Eye (tissue), 1 donor: ENCODE measurements at regions not wholly inside any gene's neighbourhood (a gene's known extent, or its start where the extent isn't known, plus 50 kb on each side); places are given as distances from the start of the nearest gene placed in this dataset.

ENCODE experiments used
- DNase-seq: peaks from one replicate; pipeline ENCODE4 v3.0.0-alpha.2; 2015

GRCh38 chr12:19064713-19065112, 64.8 kb upstream of the PLEKHA5 start:
- DNase-seq = no peak

GRCh38 chr12:19065223-19065622, 64.3 kb upstream of the PLEKHA5 start:
- no peak for DNase-seq

- no peak for DNase-seq
Observed at GRCh38 chr12:19065871-19066270, 63.7 kb upstream of the PLEKHA5 start.

- DNase-seq = peak; percentile 50
Observed at GRCh38 chr12:19066475-19067001, 63.0 kb upstream of the PLEKHA5 start.

- no peak for DNase-seq
Observed at GRCh38 chr12:19068137-19068536, 61.4 kb upstream of the PLEKHA5 start.

GRCh38 chr12:19070341-19070740, 59.2 kb upstream of the PLEKHA5 start:
- no peak for DNase-seq

- DNase-seq = no peak
Observed at GRCh38 chr12:19074700-19075099, 54.8 kb upstream of the PLEKHA5 start.

- no peak for DNase-seq
Observed at GRCh38 chr12:19075711-19076340, 53.7 kb upstream of the PLEKHA5 start.
